Transverse colon (tissue), 4 donors: ENCODE measurements at regions not wholly inside any gene's neighbourhood (a gene's known extent, or its start where the extent isn't known, plus 50 kb on each side); places are given as distances from the start of the nearest gene placed in this dataset.

Source experiments
- DNase-seq: peaks from one replicate; pipeline ENCODE4 v3.0.0-alpha.2; 2019
- H3K27ac ChIP-seq, 4 donors: fragments of 200-600 bp; sonication (generic); 2 replicates each; pipeline ENCODE4 v1.5.1; 2016 to 2018; ENCODE audit warnings: inconsistent platforms in 4 of 4
- H3K27me3 ChIP-seq: fragments of 200-600 bp; sonication (generic); 2 replicates; pipeline ENCODE4 v1.5.1; 2017; ENCODE audit warnings: inconsistent platforms
- H3K36me3 ChIP-seq, 4 donors: fragments of 200-600 bp; sonication (generic); 2 replicates each; pipeline ENCODE4 v1.5.1; 2017 to 2019; ENCODE audit warnings: inconsistent platforms in 4 of 4
- H3K4me1 ChIP-seq, 4 donors: fragments of 200-600 bp; sonication (generic); 2 replicates each; pipeline ENCODE4 v1.5.1; 2017 to 2020; ENCODE audit warnings: inconsistent platforms in 4 of 4
- H3K4me3 ChIP-seq, 4 donors: fragments of 200-600 bp; sonication (generic); 1 replicate in 1 of 4; 2 replicates in 3 of 4; pipeline versions ENCODE4 v1.5.1 to v1.6.1; 2017 to 2019; ENCODE audit warnings: inconsistent platforms in 4 of 4
- H3K9me3 ChIP-seq, 2 donors: fragments of 200-600 bp; sonication (generic); 2 replicates each; pipeline ENCODE4 v1.5.1; 2017 to 2019; ENCODE audit warnings: inconsistent platforms in 2 of 2
- CTCF ChIP-seq, 5 experiments: fragments of 200-600 bp in 3 of 5; fragments of 450-650 bp in 2 of 5; sonication (generic) in 3 of 5; IDR thresholded peaks; 1 replicate in 2 of 5; 2 replicates in 3 of 5; pipeline ENCODE4 v1.5.1; 2016 to 2017; ENCODE audit warnings: antibody characterized with exemption in 5 of 5, inconsistent platforms in 3 of 5, mild to moderate bottlenecking in 2 of 5, moderate library complexity in 1 of 5
- EP300 ChIP-seq: sonication (generic); formaldehyde crosslinking; IDR thresholded peaks from one replicate; pipeline ENCODE4 v1.6.1; 2017; ENCODE audit warnings: antibody characterized with exemption, low read depth
- POLR2A ChIP-seq: fragments of 450-650 bp; IDR thresholded peaks from one replicate; pipeline ENCODE4 v1.6.1; 2016; ENCODE audit warnings: antibody characterized with exemption, mild to moderate bottlenecking, moderate library complexity
- POLR2AphosphoS5 ChIP-seq, 3 donors: sonication (generic); formaldehyde crosslinking; IDR thresholded peaks; one replicate each; pipeline ENCODE4 v1.6.1; 2016; ENCODE audit warnings: antibody characterized with exemption in 3 of 3
- WGBS, 2 donors: methylation state at CpG; one replicate each; pipeline ENCODE4 v1.1.5; 2018; ENCODE audit warnings: low coverage in 1 of 2; 5-methylcytosine and 5-hydroxymethylcytosine counted together
- in situ Hi-C, 4 donors: fragments of 200-750 bp; cut with MboI; loops; one replicate each; pipeline versions ENCODE4 v1.15.0 to v1.15.1; 2017; ENCODE audit warnings: low sequenced_read_pairs in 3 of 4, low pct_ligation_motif_present in 1 of 4, low pct_unique_long_range_greater_than_20kb in 1 of 4
- intact Hi-C: fragments of 100-400 bp; cut with DNase I; formaldehyde crosslinking; loops from one replicate; pipeline ENCODE4 v1.15.1; 2023; ENCODE audit warnings: low total_unique reads

- H3K4me1 ChIP-seq = peaks cover 0 to 3% (median 0%) of the 10 kb centered on the region in 4 donors
- H3K27ac ChIP-seq = no peak overlapping the region
- no peak overlapping the region for H3K4me3 ChIP-seq
- TF ChIP-seq POLR2A (no peak), POLR2AphosphoS5 (IDR thresholded peaks at IDR 0.05) (no peak), CTCF (IDR thresholded peaks at IDR 0.05) (no peak), EP300 (no peak)
- H3K27me3 ChIP-seq = no peaks in the 10 kb centered on the region
- DNase-seq = no peak
- H3K36me3 ChIP-seq = no peaks in the 10 kb centered on the region
- intact Hi-C loops = no loop called here
- 36 to 53% methylated on average over 3 of the region's 3 CpGs for WGBS, 2 donors
- H3K9me3 ChIP-seq = no peaks in the 10 kb centered on the region
- in situ Hi-C loops = no loop called here
Measured at GRCh38 chr15:46265664-46266347, 631.0 kb downstream of the SQOR start.

- Histone ChIP-seq H3K4me1 (peaks cover 0 to 3% (median 0%) of the 10 kb centered on the region in 4 donors), H3K27ac (no peak overlapping the region), H3K4me3 (no peak overlapping the region), H3K36me3 (no peaks in the 10 kb centered on the region), H3K27me3 (no peaks in the 10 kb centered on the region), H3K9me3 (no peaks in the 10 kb centered on the region)
- DNase-seq = no peak
- in situ Hi-C loops (no loop called here), intact Hi-C loops (no loop called here)
- TF ChIP-seq EP300 = no peak
- TF ChIP-seq POLR2AphosphoS5 (IDR thresholded peaks at IDR 0.05) = no peak
- TF ChIP-seq POLR2A = no peak
- no peak for TF ChIP-seq CTCF (IDR thresholded peaks at IDR 0.05)
- 73 to 80% methylated on average over 1 to 2 of the region's 2 CpGs for WGBS, 2 donors
Measured at GRCh38 chr15:46266661-46267060, 631.8 kb downstream of the SQOR start.

- H3K27ac ChIP-seq = no peak overlapping the region
- H3K9me3 ChIP-seq = no peaks in the 10 kb centered on the region
- in situ Hi-C loops = no loop called here
- DNase-seq = no peak
- peaks cover 0 to 3% (median 0%) of the 10 kb centered on the region in 4 donors for H3K4me1 ChIP-seq
- H3K36me3 ChIP-seq = no peaks in the 10 kb centered on the region
- no peak overlapping the region for H3K4me3 ChIP-seq
- 76 to 87% methylated on average over 5 of the region's 5 CpGs for WGBS, 2 donors
- no peaks in the 10 kb centered on the region for H3K27me3 ChIP-seq
- intact Hi-C loops = no loop called here
- no peak for TF ChIP-seq POLR2A
- no peak for TF ChIP-seq POLR2AphosphoS5 (IDR thresholded peaks at IDR 0.05)
- no peak for TF ChIP-seq EP300
- no peak for TF ChIP-seq CTCF (IDR thresholded peaks at IDR 0.05)
Measured at GRCh38 chr15:46270481-46271147, 635.8 kb downstream of the SQOR start.

- TF ChIP-seq CTCF (IDR thresholded peaks at IDR 0.05) (no peak), POLR2AphosphoS5 (IDR thresholded peaks at IDR 0.05) (no peak), POLR2A (no peak), EP300 (no peak)
- DNase-seq = no peak
- in situ Hi-C loops = no loop called here
- 93% methylated on average over 1 of the region's 1 CpG; no CpG with 5 or more reads in 1 of the 2 donors for WGBS, 2 donors
- no peaks in the 10 kb centered on the region for H3K4me1 ChIP-seq
- no peaks in the 10 kb centered on the region for H3K9me3 ChIP-seq
- H3K4me3 ChIP-seq = no peak overlapping the region
- intact Hi-C loops = no loop called here
- H3K27ac ChIP-seq = no peak overlapping the region
- H3K27me3 ChIP-seq = no peaks in the 10 kb centered on the region
- no peaks in the 10 kb centered on the region for H3K36me3 ChIP-seq
Measured at GRCh38 chr15:46275701-46276100, 640.9 kb downstream of the SQOR start.
